GM18507 (cell line): ENCODE measurements at regions not wholly inside any gene's neighbourhood (a gene's known extent, or its start where the extent isn't known, plus 50 kb on each side); places are given as distances from the start of the nearest gene placed in this dataset.

Source experiments
- DNase-seq: peaks from one replicate; pipeline ENCODE4 v3.0.0; 2011; ENCODE audit warnings: low read depth; ENCODE audit not compliant: insufficient read length; ENCODE audit errors: extremely low spot score
- FAIRE-seq: peaks from 2 replicates; lab custom pipeline; 2011; peaks lifted over from hg19 to GRCh38; lab: Jason Lieb, UNC

DNA sequence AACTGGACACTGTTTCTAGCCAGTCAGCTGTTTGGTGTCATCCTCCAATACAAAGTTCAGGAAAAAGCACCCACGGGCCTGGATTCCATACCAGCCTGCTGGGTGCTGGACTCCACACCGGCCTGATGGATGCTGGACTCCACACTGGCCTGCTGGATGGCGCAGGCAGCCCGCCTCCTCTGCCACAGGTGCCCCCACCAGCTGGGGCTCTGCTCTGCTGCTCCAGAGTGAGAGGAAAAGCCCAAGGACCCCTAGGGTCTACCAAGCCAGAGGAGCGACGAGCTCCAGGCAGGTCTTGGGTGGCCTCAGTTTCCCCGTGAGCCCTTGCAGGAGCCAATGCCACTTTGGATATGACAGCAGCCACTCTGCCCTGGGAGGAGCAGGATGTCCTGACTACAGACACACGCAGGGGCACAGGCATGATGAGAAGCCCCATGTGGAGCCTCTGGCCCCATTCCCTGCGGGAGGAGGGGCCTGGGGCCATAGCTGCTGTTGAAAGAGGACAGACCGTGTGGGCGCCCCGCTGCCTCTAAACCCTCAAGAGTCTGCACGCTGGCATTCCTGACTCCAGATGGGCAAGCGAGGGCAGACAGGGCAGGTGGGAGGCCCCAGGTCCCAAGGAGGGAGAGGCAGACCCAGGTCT lies 141.6 kb downstream of the OLFM1 start:
- DNase-seq, result no peak
- FAIRE-seq, result no peak

DNA sequence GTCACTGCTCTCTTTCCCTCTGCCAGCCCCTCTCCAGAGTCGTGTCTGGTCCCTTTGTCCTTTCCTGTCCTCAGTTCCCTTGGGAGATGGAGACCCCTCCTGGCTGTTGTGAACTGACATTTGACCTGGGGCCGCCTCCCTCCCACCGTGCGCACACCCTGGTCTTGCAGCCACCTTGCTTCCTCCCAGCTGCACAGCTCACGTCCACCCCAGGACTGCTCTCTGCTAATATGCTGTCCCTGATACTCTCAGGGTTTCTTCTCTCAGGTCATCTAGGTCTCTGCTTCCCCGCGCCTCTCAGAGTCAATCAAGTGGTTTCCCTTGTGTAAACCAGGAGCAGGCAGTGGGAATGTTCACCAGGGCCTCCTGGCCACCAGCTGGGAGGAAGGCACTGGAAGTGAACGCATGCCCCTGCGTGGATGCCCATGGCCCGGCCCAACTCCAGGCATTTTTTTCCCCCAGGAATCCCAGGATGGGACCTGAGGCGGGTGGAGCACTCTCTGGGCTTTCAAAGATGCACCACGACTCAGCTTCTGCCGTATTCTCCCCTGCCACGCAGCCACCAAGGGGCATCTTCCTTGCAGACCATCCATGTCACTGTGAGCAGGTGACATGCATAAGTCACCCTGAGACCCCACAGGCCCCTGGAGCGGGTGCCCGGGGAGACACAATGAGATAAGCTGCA lies 142.4 kb downstream of the OLFM1 start:
- no peak for FAIRE-seq
- DNase-seq, result no peak

- no peak for DNase-seq
- no peak for FAIRE-seq
Measured at GRCh38 chr9:135230386-135230765, 142.9 kb downstream of the OLFM1 start.

DNA sequence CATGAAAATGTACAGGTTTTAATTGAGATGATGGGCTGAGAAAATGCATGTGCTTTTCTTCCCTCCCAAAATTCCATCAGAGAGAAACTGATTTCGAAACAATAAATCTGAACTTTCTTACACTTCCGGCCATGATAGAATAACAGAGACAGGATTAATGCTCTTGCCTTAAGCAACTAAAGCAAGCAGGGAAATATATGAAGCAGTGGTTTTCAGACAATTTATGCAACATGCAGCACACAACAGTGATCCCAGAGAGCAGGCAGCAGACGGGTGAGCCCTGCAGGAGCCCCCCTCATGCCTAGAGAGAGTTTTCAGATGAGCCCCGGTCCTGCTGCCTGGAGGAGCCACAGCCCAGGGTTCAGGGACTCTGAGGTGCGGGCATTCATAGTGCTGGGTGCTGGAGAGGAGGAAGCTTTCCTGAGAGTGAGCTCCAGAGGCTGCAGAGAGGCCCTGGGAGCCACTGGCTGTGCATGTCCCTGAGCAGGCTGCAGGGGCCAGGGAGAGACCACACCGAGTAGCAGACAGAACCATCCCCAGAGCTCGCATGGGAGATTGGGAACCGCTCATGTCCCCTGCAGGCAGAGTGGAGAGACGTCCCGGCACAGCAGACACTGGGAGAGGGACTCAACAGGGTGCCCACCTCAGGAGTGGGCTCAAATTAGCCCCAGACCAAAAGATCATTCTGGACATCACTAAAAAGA lies 143.5 kb downstream of the OLFM1 start:
- no peak for FAIRE-seq

DNA sequence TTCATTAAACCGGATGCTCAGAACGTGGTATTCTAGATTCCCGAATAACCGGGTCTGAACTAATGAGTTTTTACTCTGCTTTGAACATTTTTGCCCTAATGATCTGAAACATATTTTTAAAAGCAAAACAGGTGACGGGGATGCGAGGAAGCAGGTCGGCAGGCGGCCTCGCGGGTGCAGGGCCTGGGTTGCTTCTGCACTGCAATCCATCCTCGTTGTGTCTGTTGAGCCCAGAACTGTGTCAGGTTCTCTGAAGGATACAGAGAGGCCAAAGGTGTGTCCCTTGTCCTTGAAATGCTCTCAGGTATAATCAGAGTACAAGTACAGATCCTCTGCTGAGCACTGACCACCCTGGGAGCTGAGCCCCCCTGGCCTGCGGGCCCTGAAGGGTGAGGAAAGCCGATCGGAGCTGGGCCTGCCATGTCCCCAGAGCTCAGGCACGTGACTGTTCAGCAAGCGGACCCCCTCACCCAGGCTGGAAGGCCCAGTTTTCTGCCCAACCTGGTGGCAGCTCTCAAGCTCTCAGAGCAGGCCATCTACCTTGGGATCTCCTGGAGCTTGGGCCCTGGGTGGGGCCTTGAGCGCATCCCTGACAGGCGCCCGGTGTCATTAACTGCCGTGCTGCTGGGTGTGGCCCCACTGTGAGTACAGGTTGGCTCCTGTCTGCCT lies 151.8 kb downstream of the OLFM1 start:
- FAIRE-seq, result no peak
- DNase-seq, result no peak

More for the DNA sequence above, 143.5 kb downstream of the OLFM1 start:
- DNase-seq, result no peak

- no peak for DNase-seq
Measured at GRCh38 chr9:135239769-135240141, 152.3 kb downstream of the OLFM1 start.

DNA sequence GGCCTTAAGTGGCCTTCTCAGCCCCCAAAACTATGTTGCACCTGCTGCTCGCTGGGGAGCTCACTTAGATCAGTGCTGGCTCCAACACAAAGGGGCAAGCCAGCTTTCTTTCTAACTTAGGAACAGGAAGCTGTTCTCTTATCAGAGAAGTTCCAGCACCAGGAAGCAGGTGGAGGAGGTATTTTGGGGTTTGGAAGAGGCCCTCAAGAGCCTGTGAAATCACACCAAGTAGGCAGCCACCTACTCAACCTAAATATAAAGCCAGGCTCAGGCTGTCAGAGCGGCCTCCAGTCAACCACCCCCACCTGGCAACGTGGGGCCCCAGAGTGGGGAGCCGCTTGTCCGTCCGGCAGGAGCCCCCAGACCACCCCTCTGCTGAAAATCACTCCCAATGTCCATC lies 152.8 kb downstream of the OLFM1 start:
- FAIRE-seq (no peak), DNase-seq (no peak)

More at GRCh38 chr9:135239769-135240141, 152.3 kb downstream of the OLFM1 start:
- FAIRE-seq, result no peak

DNA sequence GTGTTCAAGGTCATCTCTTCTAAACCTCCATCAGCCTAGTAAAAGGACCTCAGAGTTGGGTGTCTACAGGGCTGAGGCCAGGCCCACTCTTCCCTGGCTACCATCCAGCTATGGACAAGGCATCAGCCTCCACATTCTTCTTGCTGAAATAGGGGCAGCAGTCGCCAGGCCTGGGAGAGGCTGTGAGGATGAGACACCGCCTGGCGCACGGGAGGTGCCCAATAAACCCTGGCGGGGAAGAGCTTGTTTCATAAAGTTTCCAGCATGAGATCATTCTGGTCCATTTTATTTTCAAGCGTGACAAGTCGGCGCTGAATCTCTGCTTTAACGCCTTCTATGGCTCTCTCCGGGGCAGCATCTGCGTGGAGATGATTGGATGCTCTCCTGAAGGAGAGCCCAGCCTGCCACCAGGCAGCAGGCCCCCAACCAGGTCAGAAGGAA lies 153.4 kb downstream of the OLFM1 start:
- DNase-seq, result no peak
- no peak for FAIRE-seq

DNA sequence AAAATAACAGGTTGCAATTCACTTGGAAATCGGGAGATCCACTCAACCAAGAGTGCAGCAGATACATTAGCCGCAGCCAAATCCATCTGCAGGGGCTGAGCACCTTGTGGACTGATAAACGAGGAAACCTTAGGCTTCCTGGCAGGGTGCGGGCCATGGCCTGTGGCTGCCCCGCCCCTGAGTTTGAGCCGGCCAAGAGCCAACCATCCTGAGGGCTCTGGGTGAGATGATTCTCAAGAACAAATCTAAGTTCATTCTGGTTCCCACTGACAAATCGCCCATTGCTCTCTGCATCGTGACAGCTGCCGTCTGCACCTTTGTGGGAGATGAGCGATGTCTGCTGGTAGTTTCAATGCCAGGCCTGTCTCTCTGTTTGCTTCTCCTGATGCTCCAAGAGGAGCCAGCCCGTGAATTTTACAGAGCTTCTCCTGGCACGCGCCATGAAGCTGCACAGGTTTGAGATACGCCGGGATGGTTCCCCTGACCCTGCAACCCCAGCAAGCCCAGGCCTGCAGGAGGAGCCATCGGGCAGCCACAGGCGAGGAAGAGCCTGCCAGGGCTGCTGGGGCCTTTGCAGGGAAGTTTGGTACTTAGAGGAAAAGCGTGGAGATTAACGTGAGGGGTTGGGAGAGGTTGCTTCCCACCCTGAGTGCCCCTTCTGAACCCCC lies 154.0 kb downstream of the OLFM1 start:
- DNase-seq (no peak), FAIRE-seq (no peak)

DNA sequence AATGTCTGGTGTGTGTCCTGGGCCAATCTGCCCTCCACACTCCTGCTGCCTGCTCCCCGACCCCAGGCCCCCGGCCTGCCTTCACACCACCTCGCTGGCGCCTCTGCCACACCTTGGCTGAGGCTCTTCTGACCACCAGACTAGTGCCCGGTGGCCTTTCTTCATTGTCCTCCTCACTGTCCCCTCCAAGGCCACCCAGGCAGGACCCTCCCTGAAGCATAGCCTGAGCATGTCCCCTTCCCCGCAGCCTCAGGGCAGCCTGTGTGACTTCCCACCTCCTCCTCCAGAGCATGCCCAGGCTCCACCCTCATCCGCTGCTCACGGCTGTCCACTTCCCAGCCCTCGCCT lies 154.6 kb downstream of the OLFM1 start:
- no peak for FAIRE-seq

DNA sequence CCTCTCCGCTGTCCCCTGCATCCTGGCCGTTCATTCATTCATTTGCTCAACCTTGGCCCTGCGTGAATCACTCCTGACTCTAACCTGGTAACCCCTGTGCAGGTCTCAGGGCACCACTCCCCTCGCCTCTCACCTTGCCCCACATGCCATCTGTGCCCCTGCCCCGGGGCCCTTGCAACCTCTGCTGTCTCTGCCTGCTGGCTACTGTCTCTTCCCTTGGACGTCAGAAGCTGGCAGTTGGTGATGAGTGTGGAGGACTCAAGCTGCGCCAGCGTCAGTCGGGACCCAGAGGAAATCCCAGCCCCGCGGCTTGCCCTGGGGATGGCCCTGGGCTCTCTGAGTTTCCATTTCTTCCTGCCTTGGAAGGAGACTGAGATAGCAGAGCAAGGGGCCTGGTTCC lies 154.9 kb downstream of the OLFM1 start:
- no peak for FAIRE-seq
- no peak for DNase-seq

More for the DNA sequence above, 154.6 kb downstream of the OLFM1 start:
- DNase-seq, result no peak

DNA sequence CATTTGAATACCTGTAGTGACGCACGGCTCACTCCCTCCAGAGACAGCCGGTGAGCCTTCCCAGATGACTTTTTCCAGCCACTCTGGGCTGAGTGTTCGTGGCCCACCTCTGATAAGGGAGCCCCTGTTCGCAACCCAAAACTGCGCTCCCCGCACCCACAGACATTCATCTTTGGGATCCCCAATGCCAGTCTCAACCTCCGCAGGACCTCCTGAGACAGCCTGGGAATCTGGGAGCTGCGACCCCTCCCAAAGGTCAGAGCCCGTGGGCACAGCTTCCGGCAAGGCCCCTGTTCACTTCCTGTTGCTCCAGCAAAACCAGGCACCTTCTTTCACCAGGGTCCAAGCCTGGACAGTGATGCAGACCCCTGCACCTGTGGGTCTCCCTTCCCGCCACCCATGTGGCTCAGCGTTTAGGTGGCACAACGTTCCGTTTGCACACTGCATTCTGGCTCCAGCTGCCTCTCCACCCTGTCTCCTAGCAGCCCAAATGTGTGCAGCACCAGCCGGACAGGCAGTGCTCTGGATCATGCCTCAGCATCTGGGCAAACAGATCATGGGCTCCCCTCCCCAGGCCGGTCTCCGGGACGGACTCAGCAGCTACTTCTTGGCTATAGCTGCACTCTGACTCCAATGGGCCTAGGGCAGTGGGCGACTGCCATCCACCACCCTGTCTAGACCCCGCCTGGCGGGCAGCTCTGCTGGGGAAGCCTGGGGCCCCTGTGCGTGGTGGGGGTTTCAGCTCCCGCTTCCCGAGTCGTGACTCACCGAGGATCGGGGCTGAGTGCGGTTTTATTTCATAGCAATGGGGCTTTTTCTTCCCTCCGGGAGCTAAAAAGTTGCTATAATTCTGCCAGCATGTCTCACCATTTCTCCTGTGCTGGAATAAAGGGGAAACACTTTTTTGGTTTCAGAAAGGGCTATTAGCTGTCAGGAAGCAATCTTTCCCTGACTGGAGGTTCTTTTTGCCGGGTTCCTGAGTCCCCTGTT lies 156.0 kb downstream of the OLFM1 start:
- DNase-seq (no peak), FAIRE-seq (no peak)

- DNase-seq (no peak), FAIRE-seq (no peak)
Measured at GRCh38 chr9:135244271-135245221, 157.1 kb downstream of the OLFM1 start.

DNA sequence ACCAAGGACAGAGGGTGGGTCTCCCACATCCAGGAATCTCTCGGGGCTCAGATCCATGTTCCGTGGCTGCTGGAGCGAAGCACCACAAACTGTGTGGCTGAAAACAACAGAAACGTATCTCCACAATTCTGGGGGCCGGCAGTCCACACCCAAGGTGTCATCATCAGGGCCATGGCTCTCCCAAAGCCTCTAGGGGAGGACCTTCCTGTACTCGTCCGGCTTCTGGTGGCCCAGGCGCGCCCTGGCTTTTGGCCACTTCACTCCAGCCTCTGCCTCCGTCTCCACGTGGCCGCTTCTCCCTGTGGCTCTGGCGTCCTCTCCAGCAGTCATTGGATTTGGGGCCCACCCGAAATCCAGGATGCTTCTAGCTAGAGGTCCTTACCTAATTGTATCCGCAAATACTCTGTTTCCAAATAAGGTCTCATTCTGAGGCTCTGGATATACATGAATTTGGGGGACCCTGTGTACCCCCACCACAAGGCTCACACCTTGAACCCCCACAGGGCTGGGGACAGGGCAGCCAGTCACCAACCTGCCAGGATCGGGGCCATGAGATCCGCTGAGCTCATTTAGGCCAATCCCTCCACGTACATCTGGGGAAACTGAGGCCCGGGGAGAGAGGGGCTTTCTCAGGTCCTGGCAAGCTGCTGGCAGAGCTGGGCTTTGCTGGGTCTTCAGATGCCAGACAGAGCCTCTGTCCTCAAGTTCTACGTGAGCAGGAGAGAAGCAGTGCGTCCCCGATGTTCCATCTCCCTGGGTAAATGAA lies 158.2 kb downstream of the OLFM1 start:
- DNase-seq (no peak), FAIRE-seq (no peak)

DNA sequence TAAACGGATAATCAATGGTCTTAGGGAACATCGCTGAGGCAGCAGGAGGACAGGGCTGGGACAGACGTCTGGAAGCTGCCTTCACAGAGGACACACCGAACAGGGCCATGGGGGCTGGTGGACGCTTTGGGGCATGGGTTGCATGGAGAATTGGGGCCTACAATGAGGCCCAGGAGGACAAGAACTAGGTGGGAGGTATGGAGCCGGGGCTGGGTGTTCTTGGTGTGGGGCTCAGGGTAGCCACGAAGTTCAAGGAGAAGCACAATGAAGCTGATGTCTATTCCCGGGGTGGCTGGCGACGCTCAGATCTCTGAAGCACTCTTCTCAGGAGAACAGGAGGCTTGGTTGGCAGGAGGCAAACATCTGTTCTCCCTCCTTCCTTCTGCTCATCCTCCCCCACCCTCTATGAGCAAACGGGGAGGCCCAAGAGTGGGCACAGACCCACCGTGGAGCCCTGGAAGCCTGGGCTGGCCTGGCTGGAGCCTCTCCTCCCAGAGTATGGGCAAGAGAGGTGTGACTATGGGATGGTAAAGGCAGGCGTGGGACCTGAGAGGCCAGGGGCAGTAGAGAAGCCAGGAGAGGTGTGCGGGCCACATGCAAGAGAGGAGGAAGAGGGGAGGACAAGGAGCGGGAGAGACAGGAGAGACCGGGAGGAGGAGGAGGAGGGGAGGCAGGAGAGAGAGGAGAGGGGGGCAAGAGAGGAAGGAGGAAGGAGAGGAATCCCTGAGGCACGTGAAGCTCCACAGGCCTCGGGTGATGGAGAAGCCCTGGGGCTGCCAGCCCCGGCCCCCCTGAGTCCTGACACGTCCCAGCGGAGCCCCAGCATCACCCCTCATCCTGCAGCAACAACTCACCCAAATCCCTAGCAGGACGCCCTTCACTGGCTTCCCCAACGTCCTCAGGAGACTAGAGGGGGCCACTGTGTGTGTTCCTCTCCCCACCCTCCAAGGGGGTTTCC lies 159.1 kb downstream of the OLFM1 start:
- DNase-seq, result no peak
- FAIRE-seq, result no peak
